HEK293 (cell line): ENCODE measurements at regions not wholly inside any gene's neighbourhood (a gene's known extent, or its start where the extent isn't known, plus 50 kb on each side); places are given as distances from the start of the nearest gene placed in this dataset.

Experiments used
- PATZ1 ChIP-seq: fragments of 450-650 bp; formaldehyde crosslinking; IDR thresholded peaks from 2 replicates; pipeline ENCODE4 v1.5.1; 2016; ENCODE audit warnings: missing biosample characterization, missing genetic modification characterization
- ZBTB21 ChIP-seq: fragments of 450-650 bp; formaldehyde crosslinking; IDR thresholded peaks from 2 replicates; pipeline ENCODE4 v1.5.1; 2017; ENCODE audit warnings: missing biosample characterization, missing genetic modification characterization
- ZBTB8A ChIP-seq: fragments of 450-650 bp; formaldehyde crosslinking; IDR thresholded peaks from 2 replicates; pipeline ENCODE4 v1.5.1; 2016; ENCODE audit warnings: missing biosample characterization, missing genetic modification characterization
- ZNF549 ChIP-seq: fragments of 450-650 bp; IDR thresholded peaks from 2 replicates; pipeline ENCODE4 v1.5.1; 2018; ENCODE audit warnings: missing biosample characterization, missing genetic modification characterization, mild to moderate bottlenecking, inconsistent platforms, moderate library complexity
- ZSCAN30 ChIP-seq: fragments of 450-650 bp; IDR thresholded peaks from 2 replicates; pipeline ENCODE4 v1.5.1; 2018; ENCODE audit warnings: missing biosample characterization, mild to moderate bottlenecking, missing genetic modification characterization, moderate library complexity

DNA sequence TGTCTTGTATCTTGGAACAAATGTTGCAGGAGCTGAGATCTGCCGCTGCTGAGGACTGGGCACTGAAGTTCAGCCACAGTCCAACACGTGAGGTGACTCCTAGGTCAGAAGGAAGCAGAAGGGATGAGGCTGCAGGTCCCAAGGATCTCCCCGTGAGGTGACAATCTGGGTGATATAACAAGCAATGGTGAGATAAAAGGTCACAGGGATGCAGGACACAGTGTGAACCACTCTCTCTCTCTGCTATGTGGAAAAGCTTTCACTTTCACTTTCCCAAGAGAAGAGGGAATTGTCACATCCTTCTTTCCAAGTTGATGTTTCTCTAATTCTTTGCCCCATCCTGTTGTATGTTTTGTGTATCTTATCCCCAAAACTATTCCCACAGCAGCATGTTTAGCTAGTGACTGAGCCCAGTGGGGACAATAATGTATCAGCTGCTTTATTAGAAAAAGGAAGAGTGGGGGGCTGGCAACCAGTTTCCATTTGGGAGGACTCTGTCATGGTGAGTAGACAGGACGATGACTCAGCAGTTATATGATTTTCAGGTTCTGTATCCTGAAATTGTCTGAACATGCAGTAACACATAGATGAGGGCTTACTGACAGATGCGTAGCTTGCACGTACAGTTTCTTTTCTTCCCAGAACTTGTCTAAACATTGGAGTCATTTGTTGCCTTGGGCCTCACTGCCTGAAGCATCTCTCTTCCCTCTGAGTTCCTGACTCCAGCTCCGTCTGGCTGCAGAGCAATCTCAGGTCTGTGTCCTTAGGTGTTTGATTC, 1415.8 kb upstream of the TENM3 start:
- TF ChIP-seq PATZ1 (tag by site-specific recombination) (no peak), ZNF549 (no peak), ZBTB21 (tag by site-specific recombination) (no peak), ZSCAN30 (tag by site-specific recombination) (no peak), ZBTB8A (no peak)
